HCT116 (cell line): ENCODE measurements at regions not wholly inside any gene's neighbourhood (a gene's known extent, or its start where the extent isn't known, plus 50 kb on each side); places are given as distances from the start of the nearest gene placed in this dataset.

ENCODE experiments used
- ATAC-seq: fragments of 200-7000 bp; cut with Tn5 transposase; 2 replicates; pipeline ENCODE4 v1.9.1; 2020; ENCODE audit warnings: mild to moderate bottlenecking, moderate library complexity
- BruUV-seq: library from RNA; stranded (reverse); fragments of 400-500 nt; replicated peaks from 2 replicates; lab custom pipeline; 2021; lab: Mats Ljungman, UMichigan
- CTCF ChIA-PET: fragments of 300-600 bp; sonication (Branson Sonifier 250); formaldehyde crosslinking; loops from one replicate; lab custom pipeline; 2021; ENCODE audit warnings: antibody characterized with exemption; lab: Charles Lee
- POLR2A ChIA-PET: fragments of 300-600, 350-600 bp; sonication (Branson Sonifier 250); formaldehyde crosslinking; loops from one replicate; lab custom pipeline; 2021; ENCODE audit warnings: antibody characterized with exemption; lab: Charles Lee
- RAD21 ChIA-PET, 2 experiments: fragments of 300-600 bp; sonication (Branson Sonifier 250); formaldehyde crosslinking; loops; one replicate each; lab custom pipeline; 2023; ENCODE audit warnings: low total read pairs in 2 of 2; ENCODE audit not compliant: uncharacterized antibody in 2 of 2, unreplicated experiment in 2 of 2, low non-redundant PET in 1 of 2; lab: Charles Lee
- DNase-seq: peaks from one replicate; pipeline ENCODE4 v3.0.0-alpha.2; 2010; ENCODE audit warnings: low read depth, low spot score
- H2AFZ ChIP-seq: fragments of 200-600 bp; shearing (Covaris generic), sonication (generic); 2 replicates; pipeline ENCODE4 v1.6.1; 2017; ENCODE audit warnings: low read depth, mixed run types, mixed read lengths, antibody characterized with exemption, low read length; ENCODE audit not compliant: poor library complexity, severe bottlenecking
- H3K27ac ChIP-seq: 2 replicates; pipeline ENCODE4 v1.5.1; 2012; ENCODE audit warnings: low read depth, low read length
- H3K27me3 ChIP-seq: fragments of 200-600 bp; sonication (generic); 2 replicates; pipeline ENCODE4 v1.6.1; 2016; ENCODE audit warnings: mixed run types, low read length, mixed read lengths; ENCODE audit not compliant: insufficient read depth
- H3K36me3 ChIP-seq, 2 experiments: fragments of 200-500 bp in 1 of 2; fragments of 200-600 bp in 1 of 2; sonication (Bioruptor generic) in 1 of 2; sonication (generic) in 1 of 2; 2 replicates each; pipeline versions ENCODE4 v1.5.1 to v1.6.1; 2014 to 2016; ENCODE audit warnings: low read length in 2 of 2, inconsistent platforms in 1 of 2, mixed read lengths in 1 of 2, mixed run types in 1 of 2; ENCODE audit not compliant: insufficient read depth in 2 of 2, control insufficient read depth in 1 of 2
- H3K4me1 ChIP-seq, 2 experiments: fragments of 200-600 bp in 1 of 2; sonication (generic) in 1 of 2; 2 replicates each; pipeline versions ENCODE4 v1.5.1 to v1.6.1; 2012 to 2017; ENCODE audit warnings: low read length in 2 of 2, inconsistent platforms in 1 of 2, mild to moderate bottlenecking in 1 of 2, mixed read lengths in 1 of 2, mixed run types in 1 of 2, moderate library complexity in 1 of 2; ENCODE audit not compliant: insufficient read depth in 2 of 2, control insufficient read depth in 1 of 2
- H3K4me2 ChIP-seq: fragments of 200-600 bp; sonication (generic); 2 replicates; pipeline ENCODE4 v1.6.1; 2017; ENCODE audit warnings: mixed run types, low read length, mixed read lengths
- H3K4me3 ChIP-seq, 2 experiments: fragments of 200-600 bp in 1 of 2; sonication (generic) in 1 of 2; replicated peaks in 1 of 2; 2 replicates each; pipeline ENCODE4 v1.5.1; 2011 to 2016; ENCODE audit warnings: low read length in 2 of 2, control low read depth in 1 of 2, low read depth in 1 of 2, mild to moderate bottlenecking in 1 of 2, mixed read lengths in 1 of 2, mixed run types in 1 of 2
- H3K79me2 ChIP-seq: fragments of 200-600 bp; sonication (generic); 2 replicates; pipeline ENCODE4 v1.6.1; 2017; ENCODE audit warnings: mild to moderate bottlenecking, mixed run types, low read length, moderate library complexity, mixed read lengths; ENCODE audit not compliant: insufficient read depth
- H3K9ac ChIP-seq: fragments of 200-600 bp; sonication (generic); 2 replicates; pipeline ENCODE4 v1.6.1; 2016; ENCODE audit warnings: low read length, mixed read lengths
- H3K9me2 ChIP-seq: fragments of 200-600 bp; sonication (generic), shearing (Covaris generic); 2 replicates; pipeline ENCODE4 v1.6.1; 2017; ENCODE audit warnings: mixed run types, mild to moderate bottlenecking, moderate library complexity; ENCODE audit not compliant: insufficient read depth
- H3K9me3 ChIP-seq, 2 experiments: fragments of 200-500 bp in 1 of 2; fragments of 200-600 bp in 1 of 2; sonication (Bioruptor generic) in 1 of 2; sonication (generic) in 1 of 2; 2 replicates each; pipeline ENCODE4 v1.6.1; 2014 to 2017; ENCODE audit warnings: low read length in 2 of 2, mixed read lengths in 2 of 2, inconsistent platforms in 1 of 2, low read depth in 1 of 2, mild to moderate bottlenecking in 1 of 2, mixed run types in 1 of 2, moderate library complexity in 1 of 2; ENCODE audit not compliant: control insufficient read depth in 1 of 2, insufficient read depth in 1 of 2
- H4K20me1 ChIP-seq: fragments of 200-600 bp; sonication (generic), shearing (Covaris generic); 2 replicates; pipeline ENCODE4 v1.6.1; 2017; ENCODE audit warnings: mixed run types, mild to moderate bottlenecking, moderate library complexity; ENCODE audit not compliant: insufficient read depth
- CBX3 ChIP-seq: IDR thresholded peaks from 2 replicates; pipeline ENCODE4 v1.6.1; 2012; ENCODE audit warnings: low read depth
- EGR1 ChIP-seq: IDR thresholded peaks from 2 replicates; pipeline ENCODE4 v1.6.1; 2012; ENCODE audit warnings: low read depth
- ELF1 ChIP-seq: IDR thresholded peaks from 2 replicates; pipeline ENCODE4 v1.6.1; 2012; ENCODE audit warnings: low read depth, borderline replicate concordance
- EZH2 ChIP-seq: fragments of 200-600 bp; sonication (generic); IDR thresholded peaks from 2 replicates; pipeline ENCODE4 v1.6.1; 2017; ENCODE audit warnings: antibody characterized with exemption, mixed run types
- EZH2phosphoT487 ChIP-seq: fragments of 200-600 bp; IDR thresholded peaks from 2 replicates; pipeline ENCODE4 v1.6.1; 2018; ENCODE audit warnings: antibody characterized with exemption, borderline replicate concordance
- FOSL1 ChIP-seq: IDR thresholded peaks from 2 replicates; pipeline ENCODE4 v1.6.1; 2012; ENCODE audit warnings: low read depth
- JUND ChIP-seq: IDR thresholded peaks from 2 replicates; pipeline ENCODE4 v1.6.1; 2012
- POLR2A ChIP-seq: IDR thresholded peaks from 2 replicates; pipeline ENCODE4 v1.7.0; 2011; ENCODE audit warnings: borderline replicate concordance; ENCODE audit not compliant: insufficient read depth, insufficient read length; ENCODE audit errors: extremely low read depth
- POLR2AphosphoS5 ChIP-seq: IDR thresholded peaks from 2 replicates; pipeline ENCODE4 v1.6.1; 2011; ENCODE audit warnings: mild to moderate bottlenecking, low read depth, low read length, moderate library complexity
- RAD21 ChIP-seq: IDR thresholded peaks from 2 replicates; pipeline ENCODE4 v1.6.1; 2012; ENCODE audit warnings: low read depth, mild to moderate bottlenecking
- SP1 ChIP-seq: IDR thresholded peaks from 2 replicates; pipeline ENCODE4 v1.6.1; 2012; ENCODE audit warnings: low read depth
- YY1 ChIP-seq: IDR thresholded peaks from 2 replicates; pipeline ENCODE4 v1.6.1; 2011; ENCODE audit warnings: low read length, low read depth, moderate library complexity, mild to moderate bottlenecking; ENCODE audit not compliant: insufficient replicate concordance; ENCODE audit errors: extremely low read depth
- ZFX ChIP-seq: fragments of 450-650 bp; IDR thresholded peaks from 2 replicates; pipeline ENCODE4 v1.6.1; 2017
- ZNF274 ChIP-seq: fragments of 200-500 bp; sonication (Bioruptor generic); IDR thresholded peaks from 2 replicates; pipeline ENCODE4 v1.6.1; 2014; ENCODE audit warnings: mild to moderate bottlenecking, low read depth, low read length, inconsistent platforms
- intact Hi-C: fragments of 100-400 bp; cut with micrococcal nuclease; formaldehyde crosslinking; loops from 2 replicates; pipeline ENCODE4 v1.10.0; 2022
- TF ChIP-seq, protein P1 (sequence below), 3 experiments: fragments of 200-600 bp in 1 of 3; sonication (generic) in 1 of 3; IDR thresholded peaks in 2 of 3; conservative IDR thresholded peaks in 1 of 3; 2 replicates each; pipeline ENCODE4 v1.5.1; 2012 to 2017; ENCODE audit warnings: low read depth in 2 of 3, low read length in 2 of 3, antibody characterized with exemption in 1 of 3, borderline replicate concordance in 1 of 3, control low read depth in 1 of 3, mild to moderate bottlenecking in 1 of 3, mixed read lengths in 1 of 3, mixed run types in 1 of 3, moderate library complexity in 1 of 3; ENCODE audit not compliant: insufficient read depth in 1 of 3
- TF ChIP-seq, protein P2 (sequence below): IDR thresholded peaks from 2 replicates; pipeline ENCODE4 v1.6.1; 2011; ENCODE audit warnings: mild to moderate bottlenecking, low read length, moderate library complexity; ENCODE audit not compliant: insufficient replicate concordance; ENCODE audit errors: extremely low read depth
- TF ChIP-seq, protein P3 (sequence below): IDR thresholded peaks from 2 replicates; pipeline ENCODE4 v1.6.1; 2012
- TF ChIP-seq, protein P4 (sequence below): IDR thresholded peaks from 2 replicates; pipeline ENCODE4 v1.6.1; 2012

DNA sequence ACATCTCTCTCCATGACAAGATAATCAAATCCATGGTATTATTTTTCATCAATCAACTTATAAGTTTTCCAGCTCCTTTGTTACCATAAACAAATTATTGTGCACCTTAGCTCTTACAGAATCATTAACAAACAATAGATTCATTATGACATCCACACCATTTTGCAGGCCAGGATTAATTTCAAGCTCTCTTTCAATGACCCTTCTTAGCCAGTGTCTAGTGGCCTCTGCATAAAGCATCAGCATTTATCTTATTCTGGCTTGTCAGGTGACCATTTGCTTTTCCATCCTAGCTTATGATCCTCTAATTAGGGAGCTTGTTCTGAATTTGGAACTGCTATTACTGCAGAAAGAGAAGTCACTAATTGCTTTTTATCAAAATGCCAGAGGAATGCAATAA is 806.2 kb upstream of the CHAC2 start:
- no peaks in the 10 kb centered on the region for H4K20me1 ChIP-seq
- ChIA-PET RAD21 (interaction anchor here in 1 of 2 experiments (0.6 kb wide), 1 partner anchor 347 kb away, joined by 3 read pairs; no protein-coding TSS in a partner anchor), POLR2A (no interaction called here), CTCF (interaction anchor here (2.0 kb wide), 1 partner anchor 15 kb away, joined by 6 read pairs; no protein-coding TSS in a partner anchor)
- H3K36me3 ChIP-seq = no peaks in the 10 kb centered on the region
- H3K4me1 ChIP-seq = no peaks in the 10 kb centered on the region
- no peak overlapping the region for H3K4me2 ChIP-seq
- H3K4me3 ChIP-seq = no peak overlapping the region
- intact Hi-C loops = no loop called here
- no peaks in the 10 kb centered on the region for H3K79me2 ChIP-seq
- ATAC-seq = no peak
- DNase-seq = no peak
- H3K9me2 ChIP-seq = no peaks in the 10 kb centered on the region
- H3K27ac ChIP-seq = no peak overlapping the region
- TF ChIP-seq ELF1 = no peak
- TF ChIP-seq CBX3 = no peak
- TF ChIP-seq, protein P1, sequence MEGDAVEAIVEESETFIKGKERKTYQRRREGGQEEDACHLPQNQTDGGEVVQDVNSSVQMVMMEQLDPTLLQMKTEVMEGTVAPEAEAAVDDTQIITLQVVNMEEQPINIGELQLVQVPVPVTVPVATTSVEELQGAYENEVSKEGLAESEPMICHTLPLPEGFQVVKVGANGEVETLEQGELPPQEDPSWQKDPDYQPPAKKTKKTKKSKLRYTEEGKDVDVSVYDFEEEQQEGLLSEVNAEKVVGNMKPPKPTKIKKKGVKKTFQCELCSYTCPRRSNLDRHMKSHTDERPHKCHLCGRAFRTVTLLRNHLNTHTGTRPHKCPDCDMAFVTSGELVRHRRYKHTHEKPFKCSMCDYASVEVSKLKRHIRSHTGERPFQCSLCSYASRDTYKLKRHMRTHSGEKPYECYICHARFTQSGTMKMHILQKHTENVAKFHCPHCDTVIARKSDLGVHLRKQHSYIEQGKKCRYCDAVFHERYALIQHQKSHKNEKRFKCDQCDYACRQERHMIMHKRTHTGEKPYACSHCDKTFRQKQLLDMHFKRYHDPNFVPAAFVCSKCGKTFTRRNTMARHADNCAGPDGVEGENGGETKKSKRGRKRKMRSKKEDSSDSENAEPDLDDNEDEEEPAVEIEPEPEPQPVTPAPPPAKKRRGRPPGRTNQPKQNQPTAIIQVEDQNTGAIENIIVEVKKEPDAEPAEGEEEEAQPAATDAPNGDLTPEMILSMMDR (IDR thresholded peaks at IDR 0.05 in 2 of 3, conservative IDR thresholded peaks at IDR 0.05 in 1 of 3; ENCODE audit: borderline replicate concordance in 1 of 3, insufficient read depth in 1 of 3, low read depth in 2 of 3, low read length in 2 of 3) = no peak
- no peak for TF ChIP-seq EGR1
- BruUV-seq = no TSS peak
- no peaks in the 10 kb centered on the region for H3K27me3 ChIP-seq
- H2AFZ ChIP-seq = no peak overlapping the region
- H3K9ac ChIP-seq = no peak overlapping the region
- H3K9me3 ChIP-seq = no peaks in the 10 kb centered on the region

DNA sequence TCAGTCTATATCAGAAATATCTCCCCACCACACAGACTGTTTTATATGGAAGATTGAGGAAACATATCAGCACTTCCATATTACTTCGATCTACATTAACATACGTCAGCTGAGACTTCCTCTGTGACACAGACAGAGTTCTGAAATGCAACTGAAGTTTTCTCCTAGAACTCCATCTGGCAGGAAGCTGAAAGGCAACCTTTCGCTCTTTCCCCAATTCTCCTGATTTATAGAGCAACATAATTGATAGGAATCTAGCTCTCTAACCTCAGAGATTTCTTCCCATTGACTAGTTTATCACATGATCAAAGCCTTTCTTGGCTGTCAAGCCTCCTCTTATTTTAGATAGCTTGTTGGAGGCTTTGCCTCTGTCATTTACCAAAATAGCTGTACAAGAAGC is 806.7 kb upstream of the CHAC2 start:
- Histone ChIP-seq H3K9me3 (no peaks in the 10 kb centered on the region), H3K9ac (no peak overlapping the region), H3K4me3 (no peak overlapping the region), H3K4me2 (no peak overlapping the region), H4K20me1 (no peaks in the 10 kb centered on the region), H3K4me1 (no peaks in the 10 kb centered on the region), H3K9me2 (no peaks in the 10 kb centered on the region), H2AFZ (no peak overlapping the region), H3K27ac (no peak overlapping the region), H3K36me3 (no peaks in the 10 kb centered on the region), H3K27me3 (no peaks in the 10 kb centered on the region), H3K79me2 (no peaks in the 10 kb centered on the region)
- intact Hi-C loops = no loop called here
- ATAC-seq (no peak), DNase-seq (no peak)
- RAD21 ChIA-PET = no interaction called here
- POLR2A ChIA-PET = no interaction called here
- no TSS peak for BruUV-seq
- CTCF ChIA-PET = interaction anchor here (2.0 kb wide), 1 partner anchor 16 kb away, joined by 6 read pairs; no protein-coding TSS in a partner anchor
- no peak for TF ChIP-seq EGR1
- no peak for TF ChIP-seq POLR2A
- TF ChIP-seq ELF1 = no peak
- TF ChIP-seq, protein P2, sequence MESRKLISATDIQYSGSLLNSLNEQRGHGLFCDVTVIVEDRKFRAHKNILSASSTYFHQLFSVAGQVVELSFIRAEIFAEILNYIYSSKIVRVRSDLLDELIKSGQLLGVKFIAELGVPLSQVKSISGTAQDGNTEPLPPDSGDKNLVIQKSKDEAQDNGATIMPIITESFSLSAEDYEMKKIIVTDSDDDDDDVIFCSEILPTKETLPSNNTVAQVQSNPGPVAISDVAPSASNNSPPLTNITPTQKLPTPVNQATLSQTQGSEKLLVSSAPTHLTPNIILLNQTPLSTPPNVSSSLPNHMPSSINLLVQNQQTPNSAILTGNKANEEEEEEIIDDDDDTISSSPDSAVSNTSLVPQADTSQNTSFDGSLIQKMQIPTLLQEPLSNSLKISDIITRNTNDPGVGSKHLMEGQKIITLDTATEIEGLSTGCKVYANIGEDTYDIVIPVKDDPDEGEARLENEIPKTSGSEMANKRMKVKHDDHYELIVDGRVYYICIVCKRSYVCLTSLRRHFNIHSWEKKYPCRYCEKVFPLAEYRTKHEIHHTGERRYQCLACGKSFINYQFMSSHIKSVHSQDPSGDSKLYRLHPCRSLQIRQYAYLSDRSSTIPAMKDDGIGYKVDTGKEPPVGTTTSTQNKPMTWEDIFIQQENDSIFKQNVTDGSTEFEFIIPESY = no peak
- TF ChIP-seq POLR2AphosphoS5 = no peak
- no peak for TF ChIP-seq YY1
- TF ChIP-seq EZH2phosphoT487 = no peak
- TF ChIP-seq JUND = no peak
- TF ChIP-seq, protein P3, sequence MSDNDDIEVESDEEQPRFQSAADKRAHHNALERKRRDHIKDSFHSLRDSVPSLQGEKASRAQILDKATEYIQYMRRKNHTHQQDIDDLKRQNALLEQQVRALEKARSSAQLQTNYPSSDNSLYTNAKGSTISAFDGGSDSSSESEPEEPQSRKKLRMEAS = no peak
- no peak for TF ChIP-seq SP1
- TF ChIP-seq EZH2 = no peak
- TF ChIP-seq ZFX = no peak
- TF ChIP-seq RAD21 = no peak
- no peak for TF ChIP-seq FOSL1
- TF ChIP-seq, protein P4, sequence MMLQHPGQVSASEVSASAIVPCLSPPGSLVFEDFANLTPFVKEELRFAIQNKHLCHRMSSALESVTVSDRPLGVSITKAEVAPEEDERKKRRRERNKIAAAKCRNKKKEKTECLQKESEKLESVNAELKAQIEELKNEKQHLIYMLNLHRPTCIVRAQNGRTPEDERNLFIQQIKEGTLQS = no peak
- TF ChIP-seq ZNF274 = no peak
- no peak for TF ChIP-seq CBX3
